ENCODE measurements at regions not wholly inside any gene's neighbourhood (a gene's known extent, or its start where the extent isn't known, plus 50 kb on each side); places are given as distances from the start of the nearest gene placed in this dataset.

DNA sequence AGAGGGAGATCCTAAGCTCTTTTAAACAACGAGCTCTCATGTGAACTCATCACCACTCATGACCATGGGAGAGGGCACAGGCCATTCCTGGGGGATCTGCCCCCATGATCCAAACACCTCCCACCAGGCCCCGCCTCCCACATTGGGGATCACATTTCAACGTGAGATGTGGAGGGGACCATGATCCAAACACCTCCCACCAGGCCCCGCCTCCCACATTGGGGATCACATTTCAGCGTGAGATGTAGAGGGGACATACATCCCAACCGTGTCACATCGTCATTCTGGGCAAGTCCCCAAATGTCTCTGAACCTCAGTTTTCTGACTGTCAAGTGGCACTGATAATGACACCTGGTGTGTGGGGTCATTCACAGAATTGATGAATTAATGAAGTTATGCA, 641.8 kb downstream of the CDH26 start:
- DNase-seq, result no peak

DNA sequence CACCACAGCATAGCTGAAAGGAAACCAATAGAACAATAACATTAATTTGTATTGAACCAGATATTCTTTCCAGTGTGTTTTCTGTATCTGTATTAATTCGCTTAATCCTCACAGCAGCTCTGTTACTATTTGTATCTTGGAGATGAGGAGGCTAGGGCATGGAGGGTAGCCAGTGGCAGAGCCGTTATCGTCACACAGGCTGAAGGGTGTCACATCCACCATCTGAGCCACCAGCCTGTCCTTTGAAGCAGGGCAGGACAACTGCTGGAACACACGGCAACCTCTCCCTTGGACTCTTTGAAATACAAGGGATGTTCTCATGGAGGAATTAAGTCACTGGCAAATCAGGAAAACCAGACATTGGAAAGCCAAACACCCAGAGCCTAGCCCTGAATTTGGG, 628.0 kb upstream of the CDH4 start:
- no peak for DNase-seq

DNA sequence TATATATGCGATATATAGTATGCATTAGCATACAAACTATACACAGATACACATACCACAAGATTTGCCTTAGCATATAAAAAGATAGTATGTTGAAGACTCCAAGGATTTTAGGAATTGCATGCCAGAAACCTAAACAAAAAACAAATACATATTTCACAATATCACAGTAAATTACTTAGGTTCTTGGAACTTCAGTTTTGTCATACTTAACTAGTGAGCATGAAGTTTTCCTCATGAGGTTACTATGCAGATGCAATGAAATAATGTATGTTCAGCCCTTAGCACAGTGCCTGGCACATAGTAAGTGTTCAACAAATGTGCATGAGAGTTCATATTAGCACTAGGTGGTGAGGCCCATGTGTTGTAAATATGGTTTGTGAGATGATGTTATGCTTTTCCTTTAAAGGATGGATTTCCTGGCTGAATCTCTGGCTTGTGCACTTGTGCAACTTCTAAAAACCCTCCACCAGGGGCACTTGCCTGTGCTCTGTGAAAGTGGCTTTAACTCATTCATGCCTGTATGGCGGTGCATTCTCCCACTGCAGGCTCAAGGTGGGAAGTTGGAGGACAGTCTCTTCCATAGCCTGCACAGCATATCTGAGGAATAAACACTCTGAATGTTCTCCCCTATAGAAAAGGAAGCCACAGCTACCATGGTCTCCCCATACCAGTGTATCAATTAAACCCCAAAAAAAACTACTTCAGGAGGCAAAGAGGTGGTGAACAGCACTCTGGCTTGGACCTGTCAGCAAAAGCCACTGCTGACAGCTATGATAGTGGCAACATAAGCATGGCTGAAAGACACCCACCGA, 624.1 kb upstream of the CDH4 start:
- DNase-seq, result no peak

DNA sequence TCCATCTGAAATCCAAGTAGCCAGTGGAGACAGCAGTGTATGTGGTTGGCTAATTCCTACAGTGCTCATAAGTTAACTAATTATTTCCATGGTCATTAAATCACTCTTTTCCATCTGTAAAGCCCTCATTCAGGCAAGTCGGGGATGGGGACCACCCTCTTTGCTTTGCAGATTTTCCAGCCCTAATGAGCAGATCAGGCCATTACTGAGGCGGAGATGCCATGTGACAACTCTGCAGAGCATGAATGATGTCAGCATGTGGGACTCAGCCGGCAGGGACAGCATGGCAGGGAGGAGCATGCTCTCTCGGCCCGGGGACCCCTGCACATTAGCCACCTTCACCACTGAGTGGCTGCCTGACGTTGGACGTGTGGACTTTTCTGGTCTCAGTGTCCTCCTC, 623.3 kb upstream of the CDH4 start:
- no peak for DNase-seq

DNA sequence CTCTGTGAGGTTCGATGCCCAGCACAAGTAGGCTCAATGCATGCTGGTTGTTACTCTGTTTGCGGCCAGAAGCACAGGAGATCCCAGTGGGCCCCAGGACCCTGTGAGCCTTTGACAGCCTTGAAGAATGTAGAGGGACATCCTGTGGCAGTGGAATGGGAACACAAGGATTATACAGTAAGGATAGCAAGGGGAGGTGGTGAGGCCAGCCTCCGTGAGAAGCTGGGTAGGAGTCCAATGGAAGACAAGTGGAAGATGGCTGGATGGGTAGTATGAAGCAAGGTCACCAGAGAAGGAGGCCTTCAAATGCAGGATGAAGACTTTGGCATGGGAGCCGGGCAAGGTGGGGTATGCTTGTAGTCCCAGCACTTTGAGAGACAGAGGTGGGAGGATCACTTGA, 622.9 kb upstream of the CDH4 start:
- DNase-seq, result no peak

DNA sequence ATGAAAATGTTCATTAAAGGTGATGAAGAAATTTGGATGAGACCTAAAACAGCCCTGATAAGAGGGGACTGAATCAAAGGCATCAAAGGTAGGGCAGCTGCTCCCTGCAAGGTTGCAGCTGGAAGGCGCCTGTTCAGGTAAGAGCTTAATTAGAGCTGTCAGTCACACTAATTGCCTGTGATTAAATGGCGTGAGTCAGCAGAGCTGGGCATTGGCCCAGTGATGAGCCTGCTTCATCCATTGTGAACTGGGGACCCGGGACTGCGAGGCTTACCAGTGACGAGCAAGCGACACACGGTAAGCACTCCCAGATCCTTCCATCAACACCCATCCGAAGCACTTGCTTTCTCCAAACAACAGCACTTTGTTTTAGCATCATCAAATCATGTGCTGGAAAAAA, 621.5 kb upstream of the CDH4 start:
- no peak for DNase-seq

DNA sequence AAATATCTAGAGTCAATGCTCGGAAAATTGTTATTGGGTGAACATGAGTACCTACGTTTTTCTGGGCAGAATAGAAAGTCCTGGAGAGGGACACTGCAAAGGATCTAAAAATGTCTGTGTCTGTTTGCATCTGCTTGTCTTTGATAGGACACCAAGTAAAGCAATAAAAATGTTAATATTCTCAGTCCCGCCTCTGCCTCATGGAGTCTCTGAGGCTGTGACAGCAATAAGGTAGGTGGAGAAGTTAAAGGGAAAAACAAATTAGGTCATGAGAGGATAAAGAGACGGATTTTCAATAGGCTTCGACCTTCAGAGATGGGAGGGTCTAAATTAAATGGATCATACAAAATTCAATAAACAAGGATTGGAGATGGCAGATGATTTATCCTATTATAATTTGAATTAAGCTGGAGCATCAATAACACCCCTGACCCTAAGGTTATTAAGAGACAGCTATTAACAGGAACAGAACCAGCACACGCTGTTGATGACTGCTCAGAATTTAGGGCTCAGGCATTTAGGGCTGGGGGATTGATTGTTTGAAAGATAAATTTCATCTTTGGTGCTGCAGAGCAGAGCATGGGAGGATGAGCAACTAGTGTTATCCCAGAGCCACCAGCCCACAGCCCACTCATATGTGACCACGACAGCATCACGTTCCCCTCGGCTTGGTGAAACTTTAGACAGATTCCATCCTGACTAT, 620.3 kb upstream of the CDH4 start:
- DNase-seq, result no peak

DNA sequence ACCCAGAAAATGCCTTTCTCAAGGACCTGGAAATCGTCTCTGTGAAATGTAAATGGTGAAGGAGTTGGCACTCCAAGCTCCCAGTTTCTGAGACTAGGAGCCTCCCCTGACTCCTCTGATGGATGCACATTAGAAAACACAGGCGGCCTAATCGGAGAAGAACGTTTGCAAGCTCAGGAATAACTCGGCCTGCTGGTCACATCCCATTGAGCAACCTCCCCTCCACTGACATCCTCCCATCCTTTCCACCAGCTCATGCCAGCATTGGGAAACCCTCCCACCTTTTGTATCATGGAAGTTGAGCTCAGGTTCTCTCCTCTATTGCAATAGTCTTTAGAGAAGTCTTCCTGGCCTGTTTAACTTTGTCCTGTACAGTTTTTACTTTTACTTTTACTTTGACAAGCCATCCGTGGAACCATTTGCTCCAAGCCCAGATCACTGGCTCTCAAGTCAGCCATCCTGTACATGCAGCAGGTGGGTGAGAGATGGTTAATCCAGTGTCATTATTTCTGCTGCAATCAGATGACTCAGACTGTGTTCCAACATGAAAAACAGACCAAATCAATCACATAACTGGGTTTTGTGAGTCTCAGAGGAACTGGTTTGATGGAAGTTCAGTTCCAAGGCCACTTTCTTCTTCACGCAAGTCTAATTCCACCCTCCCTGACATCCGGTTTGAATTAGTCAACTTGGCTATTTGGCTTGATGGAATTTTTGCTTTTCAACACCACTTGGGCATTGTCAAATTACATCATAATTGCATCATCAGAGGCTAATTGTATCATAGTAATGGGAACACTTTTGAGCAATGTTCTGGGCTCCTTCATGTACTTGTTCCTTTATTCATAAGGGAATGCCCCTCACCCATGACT, 619.4 kb upstream of the CDH4 start:
- no peak for DNase-seq

DNA sequence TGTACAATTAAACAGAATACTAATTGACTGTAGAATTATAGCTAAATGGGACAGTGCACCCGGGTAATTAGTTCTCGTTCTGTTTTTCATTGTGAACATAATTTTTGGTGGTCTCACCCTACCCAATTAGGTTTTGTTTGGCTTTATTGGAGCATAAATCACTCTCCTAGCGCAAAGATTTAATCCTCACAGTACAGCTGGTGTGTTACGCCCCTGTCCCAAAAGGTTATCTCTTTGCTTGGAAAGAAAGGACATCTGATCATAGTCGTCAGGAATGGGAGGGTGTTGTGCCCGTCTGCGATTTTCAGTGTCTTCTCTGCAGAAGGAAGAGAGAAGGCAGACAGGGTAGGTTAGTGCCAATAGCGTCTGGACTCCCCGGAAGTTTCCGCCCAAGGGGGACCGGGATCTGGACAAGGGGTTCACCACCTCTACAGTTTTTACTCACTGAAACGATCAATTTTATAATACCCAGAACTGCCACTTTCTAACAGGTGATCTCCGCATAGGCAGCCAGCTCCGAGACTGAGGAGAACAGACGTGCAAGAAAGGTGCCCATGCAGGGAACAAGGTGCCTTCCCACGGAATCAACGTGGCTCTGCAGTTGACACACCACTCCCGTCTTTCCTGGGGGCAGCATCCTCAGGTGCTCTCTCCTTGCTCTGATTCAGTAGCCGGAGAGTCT, 617.4 kb upstream of the CDH4 start:
- no peak for DNase-seq

DNA sequence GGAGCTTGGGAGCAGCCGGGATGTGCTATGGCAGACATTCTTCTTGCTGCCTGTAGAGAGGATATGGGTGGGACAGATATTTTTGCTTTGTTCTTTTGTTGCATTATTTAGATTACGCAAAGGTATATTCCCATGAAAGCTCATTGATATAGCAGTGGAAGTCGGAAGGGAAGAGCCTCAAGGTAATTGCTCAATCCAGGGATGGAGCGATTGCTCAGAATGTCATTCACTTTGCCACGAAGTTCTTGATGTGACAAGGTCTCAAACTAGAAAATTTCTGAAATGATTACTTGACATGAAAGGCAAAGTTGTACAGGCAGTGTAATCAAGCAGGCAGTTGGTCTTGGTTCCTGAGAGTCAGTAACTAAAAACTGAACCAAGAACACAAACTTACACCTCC, 615.6 kb upstream of the CDH4 start:
- DNase-seq, result no peak

DNA sequence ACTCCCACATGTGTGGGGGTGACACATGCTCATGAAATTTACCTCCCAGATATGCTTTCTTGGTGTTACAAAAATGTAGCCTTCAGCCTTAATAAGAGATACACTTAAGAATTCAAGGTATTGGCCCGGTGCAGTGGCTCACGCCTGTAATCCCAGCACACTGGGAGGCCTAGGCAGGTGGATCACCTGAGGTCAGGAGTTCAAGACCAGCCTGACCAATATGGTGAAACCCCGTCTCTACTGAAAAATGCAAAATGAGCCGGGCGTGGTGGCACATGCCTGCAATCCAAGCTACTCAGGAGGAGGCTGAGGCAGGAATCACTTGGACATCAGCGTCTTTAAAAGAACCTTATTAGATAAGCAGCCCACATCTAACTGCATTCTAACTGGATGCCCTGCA, 614.3 kb upstream of the CDH4 start:
- no peak for DNase-seq

DNA sequence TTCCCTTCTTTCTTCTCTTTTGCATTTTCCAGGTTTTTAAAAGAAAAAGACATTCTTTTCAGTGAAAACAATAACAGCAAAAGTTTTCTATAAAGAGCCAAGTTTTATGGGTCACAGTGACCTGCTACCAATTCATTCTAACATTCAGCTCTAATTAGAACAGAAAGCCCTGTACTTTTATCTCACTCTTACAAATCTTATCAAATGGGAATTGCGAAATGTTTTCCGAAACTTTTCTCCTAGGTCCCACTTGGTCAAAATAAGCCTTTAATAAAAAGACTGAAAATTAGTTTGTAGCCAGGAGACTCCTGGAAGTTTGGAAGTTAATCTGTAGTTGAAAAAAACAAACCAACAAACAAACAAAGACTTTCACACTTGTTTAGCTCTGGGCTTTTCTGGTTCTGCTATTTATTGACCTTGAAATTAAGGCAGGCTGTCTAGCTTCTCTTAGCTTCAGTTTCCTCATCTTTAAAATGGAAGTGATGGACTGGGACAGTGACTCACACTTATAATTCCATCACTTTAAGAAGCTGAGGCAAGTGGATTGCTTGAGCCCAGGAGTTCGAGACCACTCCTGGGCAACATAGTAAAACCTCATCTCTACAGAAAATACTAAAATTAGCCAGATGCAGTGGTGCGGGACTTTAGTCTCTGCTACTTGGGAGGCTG, 613.5 kb upstream of the CDH4 start:
- no peak for DNase-seq

DNA sequence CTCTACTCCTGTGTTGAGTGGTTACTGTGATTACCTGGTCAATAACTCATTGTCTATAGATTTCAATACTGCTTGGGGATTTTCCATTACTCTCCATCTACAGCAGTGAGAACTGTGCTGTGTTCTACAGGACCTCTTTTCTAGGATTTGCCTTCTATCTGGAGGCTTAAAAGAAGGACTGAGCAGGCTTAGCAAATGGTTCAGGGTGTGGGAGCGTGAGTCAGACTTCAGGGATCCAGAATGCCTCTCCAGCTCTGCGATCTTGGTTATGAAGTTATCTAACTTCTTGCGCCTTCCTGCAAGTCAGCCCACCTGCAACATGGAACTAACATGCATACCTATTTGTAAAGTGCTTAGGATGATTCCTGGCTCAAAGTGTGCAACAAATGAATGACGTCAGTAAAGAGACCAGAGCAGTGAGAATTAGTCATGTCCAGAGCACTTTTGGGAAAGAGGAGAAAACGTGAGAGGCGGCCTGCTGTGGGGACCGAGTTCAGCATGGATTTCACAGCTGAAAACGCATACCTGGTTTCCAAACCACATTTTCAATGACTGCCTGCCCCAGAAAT, 610.1 kb upstream of the CDH4 start:
- DNase-seq, result no peak

DNA sequence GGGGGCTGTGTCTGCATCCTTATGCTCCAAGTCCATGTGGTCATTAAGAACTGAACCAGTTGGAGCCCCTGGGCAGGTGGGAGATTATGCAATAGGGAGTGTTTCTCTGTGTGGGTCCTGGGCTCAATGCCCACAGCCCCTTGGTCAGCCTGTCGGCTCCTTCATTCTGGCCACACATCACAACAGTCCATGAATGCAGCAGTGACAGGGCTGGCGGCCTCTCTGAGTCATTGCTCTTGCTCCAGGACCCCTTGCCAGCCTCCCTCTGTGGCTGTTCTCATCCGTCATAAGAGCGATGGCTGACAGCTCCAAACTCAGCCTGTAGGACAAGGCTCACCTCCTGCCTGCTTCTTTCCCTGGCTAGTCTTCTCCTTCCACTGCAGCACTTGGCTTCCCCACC, 609.5 kb upstream of the CDH4 start:
- DNase-seq, result no peak

DNA sequence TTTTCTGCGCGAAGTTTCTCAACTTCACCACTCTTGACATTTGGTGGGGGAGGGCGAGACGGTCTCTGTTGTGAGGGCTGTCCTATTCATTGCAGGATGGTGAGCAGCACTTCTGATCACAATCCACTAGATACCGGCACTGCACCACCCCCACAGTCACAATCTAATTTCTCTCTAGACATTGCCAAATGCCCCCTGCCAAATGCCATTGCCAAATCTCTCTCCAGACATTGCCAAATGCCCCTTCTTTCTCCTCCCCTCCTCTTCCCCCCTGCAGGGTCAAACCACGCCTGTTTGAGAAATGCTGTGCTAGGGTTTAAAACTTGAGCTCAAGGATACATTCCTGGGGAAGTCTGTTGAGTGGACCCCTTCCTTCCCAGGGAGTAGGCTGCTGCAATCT, 603.5 kb upstream of the CDH4 start:
- no peak for DNase-seq

DNA sequence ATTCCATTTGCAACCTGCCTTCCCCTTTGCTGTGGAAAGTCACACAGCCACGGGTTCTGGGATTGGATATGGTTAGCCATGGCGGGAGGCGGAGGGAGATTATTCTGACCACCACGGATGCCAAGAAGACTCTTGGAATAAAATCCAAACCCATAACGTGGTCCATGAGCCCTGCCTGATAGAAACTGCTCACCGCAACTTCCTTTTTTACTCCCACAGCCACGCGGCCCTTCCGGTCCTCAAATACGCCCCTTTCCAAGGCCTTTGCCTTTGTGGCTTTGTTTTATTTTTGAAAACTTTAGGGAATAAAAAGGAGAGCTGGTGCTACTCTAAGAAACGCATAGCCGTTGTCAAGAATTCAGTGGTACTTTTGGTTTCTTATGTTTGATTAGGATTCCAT, 602.5 kb upstream of the CDH4 start:
- no peak for DNase-seq

DNA sequence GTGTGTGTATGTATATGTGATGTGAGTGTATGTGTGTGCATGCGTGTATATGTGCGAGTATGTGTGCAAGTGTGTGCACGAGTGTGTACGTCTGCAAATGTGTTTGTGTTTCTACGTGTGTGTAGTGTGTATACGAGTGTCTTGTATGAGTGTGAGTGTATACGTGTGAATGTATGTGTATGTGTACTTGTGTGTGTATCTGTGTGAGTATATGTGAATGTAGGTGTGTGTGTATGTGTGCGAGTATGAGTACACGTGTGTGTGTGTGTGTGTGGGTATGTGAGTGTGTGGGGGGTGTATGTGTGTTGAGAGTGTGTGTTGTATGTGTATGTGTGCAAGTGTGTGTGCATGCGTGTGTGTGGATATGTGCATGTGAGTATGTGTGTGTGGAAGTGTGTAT, 602.0 kb upstream of the CDH4 start:
- no peak for DNase-seq

DNA sequence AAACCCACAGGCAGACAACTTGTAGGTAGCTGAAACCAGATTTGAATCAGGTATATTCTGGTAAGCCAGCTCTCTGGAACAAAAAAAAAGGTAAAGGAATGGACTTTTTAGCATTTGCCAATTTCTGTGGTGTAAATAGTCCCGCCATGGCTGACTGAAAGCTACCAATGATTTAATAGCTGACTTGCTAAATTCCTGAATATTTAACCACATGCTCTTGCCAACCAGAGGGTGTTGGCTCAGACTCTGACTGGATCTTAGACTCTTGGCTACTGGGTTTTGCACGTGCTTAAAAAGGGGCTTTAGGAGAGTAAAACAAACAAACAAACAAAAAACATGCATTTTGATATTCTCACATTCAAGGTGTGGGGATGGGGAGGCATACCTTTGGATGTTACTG, 600.0 kb upstream of the CDH4 start:
- no peak for DNase-seq

DNA sequence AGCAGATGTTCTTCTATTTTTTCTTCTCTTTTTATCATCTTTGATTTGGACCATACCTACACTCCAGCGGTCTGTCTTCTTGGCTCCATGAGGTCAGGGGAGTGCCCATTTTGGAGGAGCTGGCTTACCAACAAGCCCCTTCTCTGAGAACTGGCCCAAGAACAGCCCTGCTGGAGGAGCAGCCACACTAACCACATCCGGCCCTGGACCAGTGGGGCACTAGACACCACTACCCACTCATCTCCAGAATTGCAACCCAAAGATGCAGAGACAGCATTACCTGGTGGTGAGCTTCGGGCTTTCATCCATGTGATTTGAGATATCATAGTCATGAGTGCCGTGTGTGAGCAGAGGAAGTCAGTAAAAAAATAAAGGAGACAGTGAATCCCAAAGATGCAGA, 599.4 kb upstream of the CDH4 start:
- no peak for DNase-seq

DNA sequence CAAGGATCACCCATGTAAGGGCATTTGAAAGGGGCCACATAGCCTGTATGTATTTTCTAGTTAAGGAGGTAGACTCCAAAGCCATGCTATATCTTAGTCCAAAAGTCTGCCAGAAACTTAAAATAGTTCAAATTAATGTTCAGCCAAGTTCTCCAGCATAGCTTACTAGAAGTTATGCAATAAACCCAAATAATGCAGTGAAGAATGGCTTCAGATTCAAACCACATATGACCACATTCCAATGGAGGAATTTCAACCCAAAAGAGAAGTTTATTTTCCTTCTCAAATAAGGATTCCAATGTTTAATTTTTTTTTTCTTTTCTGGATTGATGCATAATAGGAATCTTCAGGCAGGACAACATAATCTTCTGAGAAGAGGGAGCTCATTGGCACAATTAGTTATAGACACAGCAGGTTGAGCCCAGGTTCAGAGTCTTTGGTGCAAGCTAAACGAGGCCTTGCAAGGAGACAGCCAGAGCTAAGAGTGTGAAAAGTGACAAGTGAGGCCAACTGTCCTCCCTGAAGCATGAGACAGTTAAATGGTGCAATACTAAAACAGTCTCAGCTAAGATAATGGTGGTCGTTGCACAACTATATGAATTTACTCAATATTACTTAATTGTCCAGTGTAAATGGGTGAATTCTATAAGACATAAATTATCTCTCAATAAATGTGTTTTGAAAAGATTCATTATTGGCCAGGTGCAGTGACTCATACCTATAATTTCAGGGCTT, 598.8 kb upstream of the CDH4 start:
- DNase-seq, result no peak

DNA sequence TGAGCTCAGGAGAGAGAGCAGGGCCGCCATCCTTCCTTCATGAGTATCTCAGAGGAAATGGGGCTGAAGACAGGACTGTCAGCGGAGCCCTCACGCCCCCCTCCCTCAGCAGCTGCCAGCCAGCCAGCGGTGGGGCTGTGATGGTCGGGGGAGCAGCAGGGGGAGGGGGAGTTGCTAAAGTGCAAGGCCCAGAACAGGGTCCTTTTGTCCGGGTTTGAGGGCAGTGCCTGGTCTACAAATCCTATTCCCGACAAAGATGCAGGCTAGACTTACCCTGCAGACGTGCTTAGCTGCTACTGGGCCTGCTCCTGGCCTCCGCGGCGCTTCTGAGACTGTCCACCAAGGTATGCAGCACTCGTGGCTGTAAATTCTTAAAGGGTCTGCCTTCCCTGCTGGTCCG, 593.4 kb upstream of the CDH4 start:
- no peak for DNase-seq

DNA sequence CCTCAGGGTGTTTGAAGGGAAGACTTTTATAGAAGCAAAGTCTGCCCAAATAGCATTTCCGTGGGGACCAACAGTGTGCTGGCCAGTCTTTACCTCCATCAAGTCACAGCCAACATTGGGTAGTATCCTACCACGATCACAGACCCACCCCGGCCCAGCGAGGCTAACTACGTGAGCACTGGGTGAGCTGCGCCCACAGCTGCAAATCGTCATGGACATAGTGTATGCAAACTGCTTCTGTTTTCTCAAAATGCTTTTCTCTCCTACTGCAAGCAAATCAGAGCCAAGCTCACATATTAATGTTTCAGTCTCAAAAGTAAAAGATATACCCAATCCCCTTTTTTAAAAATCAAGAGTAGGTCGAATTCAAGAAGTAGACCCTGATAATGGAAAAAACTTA, 592.8 kb upstream of the CDH4 start:
- DNase-seq, result no peak

Data from DMS 273 treated with DMSO at 0.1 percent for 48 hours (cell line).